NT2/D1 (cell line): ENCODE measurements at regions not wholly inside any gene's neighbourhood (a gene's known extent, or its start where the extent isn't known, plus 50 kb on each side); places are given as distances from the start of the nearest gene placed in this dataset.

Experiments
- DNase-seq: peaks from one replicate; pipeline ENCODE4 v3.0.0-alpha.2; 2011; ENCODE audit warnings: low read depth, low spot score
- H3K27me3 ChIP-seq: 2 replicates; pipeline ENCODE4 v1.6.0; 2011; ENCODE audit warnings: mild to moderate bottlenecking; ENCODE audit not compliant: insufficient read length, insufficient read depth
- H3K36me3 ChIP-seq: 2 replicates; pipeline ENCODE4 v1.6.1; 2011; ENCODE audit warnings: mild to moderate bottlenecking, low read length, mixed read lengths; ENCODE audit not compliant: insufficient read depth, insufficient read length
- H3K4me1 ChIP-seq: 2 replicates; pipeline ENCODE4 v1.5.1; 2011; ENCODE audit not compliant: insufficient read depth, insufficient read length
- H3K4me3 ChIP-seq: 2 replicates; pipeline ENCODE4 v1.5.1; 2011; ENCODE audit warnings: low read depth; ENCODE audit not compliant: insufficient read length
- H3K9ac ChIP-seq: 2 replicates; pipeline ENCODE4 v1.6.0; 2011; ENCODE audit warnings: low read depth; ENCODE audit not compliant: insufficient read length
- H3K9me3 ChIP-seq: 2 replicates; pipeline ENCODE4 v1.5.1; 2011; ENCODE audit warnings: mild to moderate bottlenecking, low read length; ENCODE audit not compliant: insufficient read depth
- SUZ12 ChIP-seq: IDR thresholded peaks from 2 replicates; pipeline ENCODE4 v1.6.1; 2011; ENCODE audit not compliant: insufficient read length, insufficient read depth; ENCODE audit errors: extremely low read depth
- YY1 ChIP-seq: IDR thresholded peaks from 2 replicates; pipeline ENCODE4 v1.6.1; 2011; ENCODE audit not compliant: insufficient read length, insufficient read depth
- ZNF274 ChIP-seq: IDR thresholded peaks from 2 replicates; pipeline ENCODE4 v1.6.1; 2011; ENCODE audit warnings: mild to moderate bottlenecking, low read depth, low read length

GRCh38 chrX:149248073-149248625, 257.0 kb downstream of the IDS start:
- Histone ChIP-seq H3K9me3 (no peaks in the 10 kb centered on the region), H3K36me3 (no peaks in the 10 kb centered on the region), H3K9ac (no peak overlapping the region), H3K4me1 (no peaks in the 10 kb centered on the region), H3K4me3 (no peak overlapping the region), H3K27me3 (no peaks in the 10 kb centered on the region)
- no peak for DNase-seq
- no peak for TF ChIP-seq ZNF274
- no peak for TF ChIP-seq YY1
- TF ChIP-seq SUZ12 = no peak

GRCh38 chrX:149230689-149231088, 274.4 kb downstream of the IDS start:
- TF ChIP-seq ZNF274 (no peak), YY1 (no peak), SUZ12 (no peak)

GRCh38 chrX:149223854-149224253, 281.3 kb downstream of the IDS start:
- Histone ChIP-seq H3K36me3 (no peaks in the 10 kb centered on the region), H3K4me3 (no peak overlapping the region), H3K4me1 (no peaks in the 10 kb centered on the region), H3K27me3 (no peaks in the 10 kb centered on the region), H3K9me3 (no peaks in the 10 kb centered on the region), H3K9ac (no peak overlapping the region)
- no peak for TF ChIP-seq ZNF274
- no peak for TF ChIP-seq SUZ12
- no peak for TF ChIP-seq YY1
- DNase-seq = no peak

More at GRCh38 chrX:149230689-149231088, 274.4 kb downstream of the IDS start:
- Histone ChIP-seq H3K9me3 (no peaks in the 10 kb centered on the region), H3K36me3 (no peaks in the 10 kb centered on the region), H3K4me1 (no peaks in the 10 kb centered on the region), H3K4me3 (no peak overlapping the region), H3K27me3 (no peaks in the 10 kb centered on the region), H3K9ac (no peak overlapping the region)
- no peak for DNase-seq

GRCh38 chrX:149222040-149222439, 283.1 kb downstream of the IDS start:
- no peaks in the 10 kb centered on the region for H3K9me3 ChIP-seq
- no peak overlapping the region for H3K4me3 ChIP-seq
- no peaks in the 10 kb centered on the region for H3K27me3 ChIP-seq
- DNase-seq = no peak
- no peaks in the 10 kb centered on the region for H3K36me3 ChIP-seq
- H3K9ac ChIP-seq = no peak overlapping the region
- TF ChIP-seq SUZ12 = no peak
- TF ChIP-seq YY1 = no peak
- no peak for TF ChIP-seq ZNF274
- H3K4me1 ChIP-seq = no peaks in the 10 kb centered on the region

GRCh38 chrX:149221230-149221629, 283.9 kb downstream of the IDS start:
- TF ChIP-seq ZNF274 (no peak), YY1 (no peak), SUZ12 (no peak)
- H3K4me1 ChIP-seq = no peaks in the 10 kb centered on the region
- DNase-seq = no peak
- no peaks in the 10 kb centered on the region for H3K9me3 ChIP-seq
- H3K9ac ChIP-seq = no peak overlapping the region
- no peaks in the 10 kb centered on the region for H3K27me3 ChIP-seq
- H3K36me3 ChIP-seq = no peaks in the 10 kb centered on the region
- H3K4me3 ChIP-seq = no peak overlapping the region

GRCh38 chrX:149213264-149213663, 291.8 kb downstream of the IDS start:
- Histone ChIP-seq H3K27me3 (no peaks in the 10 kb centered on the region), H3K9ac (no peak overlapping the region), H3K36me3 (no peaks in the 10 kb centered on the region), H3K9me3 (no peaks in the 10 kb centered on the region), H3K4me1 (no peaks in the 10 kb centered on the region), H3K4me3 (no peak overlapping the region)
- no peak for TF ChIP-seq YY1
- no peak for DNase-seq

GRCh38 chrX:149208307-149208706, 296.8 kb downstream of the IDS start:
- Histone ChIP-seq H3K4me3 (no peak overlapping the region), H3K4me1 (no peaks in the 10 kb centered on the region), H3K9ac (no peak overlapping the region), H3K9me3 (no peaks in the 10 kb centered on the region), H3K27me3 (no peaks in the 10 kb centered on the region), H3K36me3 (no peaks in the 10 kb centered on the region)
- TF ChIP-seq YY1 (no peak), ZNF274 (no peak)
- no peak for DNase-seq

- no peak for DNase-seq
- no peak for TF ChIP-seq ZNF274
- TF ChIP-seq SUZ12 = no peak
- no peak for TF ChIP-seq YY1
- H3K4me1 ChIP-seq = no peaks in the 10 kb centered on the region
- no peaks in the 10 kb centered on the region for H3K27me3 ChIP-seq
- no peaks in the 10 kb centered on the region for H3K36me3 ChIP-seq
- H3K4me3 ChIP-seq = no peak overlapping the region
- H3K9ac ChIP-seq = no peak overlapping the region
- no peaks in the 10 kb centered on the region for H3K9me3 ChIP-seq
These were observed 297.6 kb downstream of the IDS start for GRCh38 chrX:149207518-149207917.
